Mucosa of descending colon (tissue), 3 donors: ENCODE measurements at regions not wholly inside any gene's neighbourhood (a gene's known extent, or its start where the extent isn't known, plus 50 kb on each side); places are given as distances from the start of the nearest gene placed in this dataset.

ENCODE experiments used
- ATAC-seq: fragments of 200-7000 bp; cut with Tn5 transposase; one replicate; pipeline ENCODE4 v1.9.1; 2020; ENCODE audit warnings: mild to moderate bottlenecking, moderate library complexity
- DNase-seq, 3 donors: peaks; one replicate each; pipeline ENCODE4 v3.0.0-alpha.2; 2020
- H3K36me3 ChIP-seq: fragments of 200-600 bp; one replicate; pipeline ENCODE4 v1.8.0; 2021; ENCODE audit warnings: low read depth, mild to moderate bottlenecking
- H3K4me1 ChIP-seq: fragments of 200-600 bp; one replicate; pipeline ENCODE4 v1.8.0; 2021; ENCODE audit warnings: low read depth, mild to moderate bottlenecking
- H3K4me3 ChIP-seq: fragments of 200-600 bp; one replicate; pipeline ENCODE4 v1.8.0; 2021; ENCODE audit warnings: mild to moderate bottlenecking
- H3K9me3 ChIP-seq: fragments of 200-600 bp; one replicate; pipeline ENCODE4 v1.8.0; 2021; ENCODE audit warnings: mild to moderate bottlenecking
- CTCF ChIP-seq: fragments of 200-600 bp; IDR thresholded peaks from one replicate; pipeline ENCODE4 v1.8.0; 2022; ENCODE audit warnings: antibody characterized with exemption, mild to moderate bottlenecking
- intact Hi-C, 2 donors: fragments of 100-400 bp; cut with DNase I in 1 of 2; cut with micrococcal nuclease in 1 of 2; formaldehyde crosslinking; loops; one replicate each; pipeline versions ENCODE4 v1.11.0 to v1.11.1; 2022; cut with DNase I, micrococcal nuclease
- donor health status: DM: no; HTN: no; CAD: no; lungs with moderate emphysema.
- donor health status: DM: no; HTN: no; CAD: no.
- donor health status: DM: no; HTN: yes; CAD: no.

DNA sequence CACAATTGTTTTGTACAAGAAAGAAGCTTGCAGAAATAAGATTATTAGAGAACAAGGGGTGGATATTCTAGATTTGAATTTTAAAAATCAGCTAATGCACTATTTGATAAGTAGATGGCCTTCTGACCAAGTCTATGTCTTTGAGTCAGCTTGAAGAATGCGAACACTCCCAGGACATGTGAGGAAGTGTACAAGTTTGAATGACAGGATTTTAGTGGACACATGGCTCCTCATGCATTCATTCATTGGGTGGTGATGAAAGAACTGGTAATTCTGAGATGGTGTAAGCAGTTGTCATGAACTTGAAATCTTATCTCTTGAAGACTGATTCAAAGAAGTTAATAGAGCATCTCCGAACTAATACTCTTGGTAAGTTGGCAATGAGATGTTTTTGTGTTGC is 548.2 kb upstream of the CNKSR2 start:
- intact Hi-C loops = no loop called here
- no peak overlapping the region for H3K4me3 ChIP-seq
- H3K36me3 ChIP-seq = no peaks in the 10 kb centered on the region
- DNase-seq (no peak), ATAC-seq (no peak)
- no peak for TF ChIP-seq CTCF
- no peaks in the 10 kb centered on the region for H3K9me3 ChIP-seq
- no peaks in the 10 kb centered on the region for H3K4me1 ChIP-seq

- no peak for ATAC-seq
- no peak for TF ChIP-seq CTCF
- H3K36me3 ChIP-seq = no peaks in the 10 kb centered on the region
- intact Hi-C loops = no loop called here
- H3K4me1 ChIP-seq = no peaks in the 10 kb centered on the region
- no peaks in the 10 kb centered on the region for H3K9me3 ChIP-seq
- no peak overlapping the region for H3K4me3 ChIP-seq
- DNase-seq = no peak
Observed at GRCh38 chrX:20803971-20804370, 537.3 kb upstream of the RPS6KA3 start.

- Histone ChIP-seq H3K9me3 (no peaks in the 10 kb centered on the region), H3K4me1 (no peaks in the 10 kb centered on the region), H3K4me3 (no peak overlapping the region), H3K36me3 (no peaks in the 10 kb centered on the region)
- intact Hi-C loops = no loop called here
- ATAC-seq (no peak), DNase-seq (no peak)
- no peak for TF ChIP-seq CTCF
Observed at GRCh38 chrX:20802036-20802435, 535.3 kb upstream of the RPS6KA3 start.

GRCh38 chrX:20796450-20796849 is 529.7 kb upstream of the RPS6KA3 start:
- no peak for TF ChIP-seq CTCF
- no peaks in the 10 kb centered on the region for H3K36me3 ChIP-seq
- no peak overlapping the region for H3K4me3 ChIP-seq
- DNase-seq (no peak), ATAC-seq (no peak)
- H3K9me3 ChIP-seq = no peaks in the 10 kb centered on the region
- no peaks in the 10 kb centered on the region for H3K4me1 ChIP-seq
- intact Hi-C loops = no loop called here

DNA sequence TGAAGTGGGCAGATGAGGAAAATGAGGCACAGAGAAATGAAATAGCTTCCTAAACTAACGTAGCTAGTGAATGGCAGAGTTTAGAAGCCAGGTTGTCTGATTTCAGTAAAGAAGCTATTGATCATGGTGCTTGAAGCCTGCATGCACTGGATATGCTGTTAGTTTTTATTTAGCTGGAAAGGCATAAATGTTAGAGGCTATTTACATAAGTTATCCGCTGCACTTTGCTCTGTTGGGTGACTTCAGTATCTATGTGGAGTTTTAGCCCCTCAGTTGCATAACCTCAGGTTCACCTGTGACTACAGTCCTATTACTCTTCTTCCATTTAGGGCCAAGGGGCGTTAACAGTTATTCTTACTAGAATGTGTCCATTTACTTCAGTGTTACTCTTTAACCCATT is 522.4 kb upstream of the RPS6KA3 start:
- Histone ChIP-seq H3K9me3 (no peaks in the 10 kb centered on the region), H3K4me1 (no peaks in the 10 kb centered on the region), H3K4me3 (no peak overlapping the region), H3K36me3 (no peaks in the 10 kb centered on the region)
- no peak for TF ChIP-seq CTCF
- intact Hi-C loops = no loop called here
- ATAC-seq (no peak), DNase-seq (no peak)

DNA sequence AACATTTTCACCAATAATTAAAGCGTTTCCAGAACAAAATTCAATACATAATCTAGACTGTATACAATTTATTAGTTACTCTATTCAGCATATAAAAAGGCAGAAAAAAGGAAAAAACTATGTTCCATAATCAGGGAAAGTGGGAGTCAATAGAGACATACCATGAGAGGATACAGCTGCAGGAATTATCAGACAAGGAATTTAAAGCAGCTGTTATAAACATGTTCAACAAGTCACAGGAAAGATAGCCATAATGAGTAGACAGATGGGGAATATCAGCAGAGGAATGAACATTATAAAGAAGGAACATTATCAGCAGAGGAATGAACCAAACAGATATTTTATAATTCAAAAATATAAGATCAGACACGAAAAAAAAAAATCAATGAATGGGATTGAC is 500.6 kb upstream of the RPS6KA3 start:
- no peaks in the 10 kb centered on the region for H3K36me3 ChIP-seq
- intact Hi-C loops = no loop called here
- no peak overlapping the region for H3K4me3 ChIP-seq
- DNase-seq (no peak), ATAC-seq (no peak)
- H3K9me3 ChIP-seq = no peaks in the 10 kb centered on the region
- H3K4me1 ChIP-seq = no peaks in the 10 kb centered on the region
- TF ChIP-seq CTCF = no peak
